ENCODE measurements at regions not wholly inside any gene's neighbourhood (a gene's known extent, or its start where the extent isn't known, plus 50 kb on each side); places are given as distances from the start of the nearest gene placed in this dataset.

- TF ChIP-seq RAD21 (conservative IDR thresholded peaks at IDR 0.05 in 1 of 2, IDR thresholded peaks at IDR 0.05 in 1 of 2) (no peak), ZNF302 (CRISPR knock-in tag; IDR thresholded peaks at IDR 0.05) (no peak), PBX3 (IDR thresholded peaks at IDR 0.05) (no peak), POLR2A (IDR thresholded peaks at IDR 0.05; ENCODE audit: low read length) (no peak), CTCF (IDR thresholded peaks at IDR 0.05) (no peak), MAZ (IDR thresholded peaks at IDR 0.05; ENCODE audit: borderline replicate concordance, low read depth, low read length) (no peak), NFE2L2 (conservative IDR thresholded peaks at IDR 0.05; ENCODE audit: low read length) (no peak), NPAS2 (CRISPR knock-in tag; IDR thresholded peaks at IDR 0.05; ENCODE audit: borderline replicate concordance) (no peak)
- TF ChIP-seq, protein P1, sequence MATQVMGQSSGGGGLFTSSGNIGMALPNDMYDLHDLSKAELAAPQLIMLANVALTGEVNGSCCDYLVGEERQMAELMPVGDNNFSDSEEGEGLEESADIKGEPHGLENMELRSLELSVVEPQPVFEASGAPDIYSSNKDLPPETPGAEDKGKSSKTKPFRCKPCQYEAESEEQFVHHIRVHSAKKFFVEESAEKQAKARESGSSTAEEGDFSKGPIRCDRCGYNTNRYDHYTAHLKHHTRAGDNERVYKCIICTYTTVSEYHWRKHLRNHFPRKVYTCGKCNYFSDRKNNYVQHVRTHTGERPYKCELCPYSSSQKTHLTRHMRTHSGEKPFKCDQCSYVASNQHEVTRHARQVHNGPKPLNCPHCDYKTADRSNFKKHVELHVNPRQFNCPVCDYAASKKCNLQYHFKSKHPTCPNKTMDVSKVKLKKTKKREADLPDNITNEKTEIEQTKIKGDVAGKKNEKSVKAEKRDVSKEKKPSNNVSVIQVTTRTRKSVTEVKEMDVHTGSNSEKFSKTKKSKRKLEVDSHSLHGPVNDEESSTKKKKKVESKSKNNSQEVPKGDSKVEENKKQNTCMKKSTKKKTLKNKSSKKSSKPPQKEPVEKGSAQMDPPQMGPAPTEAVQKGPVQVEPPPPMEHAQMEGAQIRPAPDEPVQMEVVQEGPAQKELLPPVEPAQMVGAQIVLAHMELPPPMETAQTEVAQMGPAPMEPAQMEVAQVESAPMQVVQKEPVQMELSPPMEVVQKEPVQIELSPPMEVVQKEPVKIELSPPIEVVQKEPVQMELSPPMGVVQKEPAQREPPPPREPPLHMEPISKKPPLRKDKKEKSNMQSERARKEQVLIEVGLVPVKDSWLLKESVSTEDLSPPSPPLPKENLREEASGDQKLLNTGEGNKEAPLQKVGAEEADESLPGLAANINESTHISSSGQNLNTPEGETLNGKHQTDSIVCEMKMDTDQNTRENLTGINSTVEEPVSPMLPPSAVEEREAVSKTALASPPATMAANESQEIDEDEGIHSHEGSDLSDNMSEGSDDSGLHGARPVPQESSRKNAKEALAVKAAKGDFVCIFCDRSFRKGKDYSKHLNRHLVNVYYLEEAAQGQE (IDR thresholded peaks at IDR 0.05): no peak
Measured at GRCh38 chr6:33904747-33905065, 100.9 kb upstream of the MLN start.

All from A549 (cell line).